ENCODE measurements at regions not wholly inside any gene's neighbourhood (a gene's known extent, or its start where the extent isn't known, plus 50 kb on each side); places are given as distances from the start of the nearest gene placed in this dataset.

DNA sequence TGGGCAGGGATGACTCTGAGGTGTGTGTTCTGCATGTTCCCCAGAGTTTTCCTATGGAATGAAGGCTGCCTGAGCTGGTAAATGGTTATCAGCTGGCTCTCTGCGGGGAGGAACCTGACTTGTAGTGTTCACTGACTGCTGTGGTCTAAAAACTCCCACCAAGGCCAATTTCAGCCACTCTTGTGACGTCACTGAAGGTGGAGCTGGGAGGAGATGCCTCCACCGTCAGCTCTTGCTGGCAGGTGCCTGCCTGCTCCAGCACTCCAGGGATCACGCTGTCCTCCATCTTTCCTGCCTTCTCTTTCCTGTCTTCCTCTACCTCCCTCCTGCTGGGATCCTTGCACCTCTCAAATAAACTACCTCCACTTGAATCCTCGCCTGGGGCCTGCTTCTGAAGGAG lies 209.5 kb upstream of the HS6ST1 start:
- TF ChIP-seq, protein P1, sequence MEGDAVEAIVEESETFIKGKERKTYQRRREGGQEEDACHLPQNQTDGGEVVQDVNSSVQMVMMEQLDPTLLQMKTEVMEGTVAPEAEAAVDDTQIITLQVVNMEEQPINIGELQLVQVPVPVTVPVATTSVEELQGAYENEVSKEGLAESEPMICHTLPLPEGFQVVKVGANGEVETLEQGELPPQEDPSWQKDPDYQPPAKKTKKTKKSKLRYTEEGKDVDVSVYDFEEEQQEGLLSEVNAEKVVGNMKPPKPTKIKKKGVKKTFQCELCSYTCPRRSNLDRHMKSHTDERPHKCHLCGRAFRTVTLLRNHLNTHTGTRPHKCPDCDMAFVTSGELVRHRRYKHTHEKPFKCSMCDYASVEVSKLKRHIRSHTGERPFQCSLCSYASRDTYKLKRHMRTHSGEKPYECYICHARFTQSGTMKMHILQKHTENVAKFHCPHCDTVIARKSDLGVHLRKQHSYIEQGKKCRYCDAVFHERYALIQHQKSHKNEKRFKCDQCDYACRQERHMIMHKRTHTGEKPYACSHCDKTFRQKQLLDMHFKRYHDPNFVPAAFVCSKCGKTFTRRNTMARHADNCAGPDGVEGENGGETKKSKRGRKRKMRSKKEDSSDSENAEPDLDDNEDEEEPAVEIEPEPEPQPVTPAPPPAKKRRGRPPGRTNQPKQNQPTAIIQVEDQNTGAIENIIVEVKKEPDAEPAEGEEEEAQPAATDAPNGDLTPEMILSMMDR (IDR thresholded peaks at IDR 0.05) = no peak
- no peak for TF ChIP-seq POLR2A (IDR thresholded peaks at IDR 0.05)

Data from prostate gland (tissue), 2 donors.